Astrocyte of the cerebellum (primary cell): ENCODE measurements at regions not wholly inside any gene's neighbourhood (a gene's known extent, or its start where the extent isn't known, plus 50 kb on each side); places are given as distances from the start of the nearest gene placed in this dataset.

Experiments
- DNase-seq: peaks from one replicate; pipeline ENCODE4 v3.0.0-alpha.2; 2011; ENCODE audit warnings: low read depth
- H3K4me3 ChIP-seq: 2 replicates; pipeline ENCODE4 v1.5.1; 2011; ENCODE audit warnings: mild to moderate bottlenecking, low read depth, low read length, moderate library complexity
- in situ Hi-C: cut with HindIII; loops from 2 replicates; pipeline ENCODE4 v1.10.0; 2017; ENCODE audit warnings: low sequenced_read_pairs
- TF ChIP-seq, protein P1 (sequence below): IDR thresholded peaks from 2 replicates; pipeline ENCODE4 v1.5.1; 2012; ENCODE audit warnings: low read length, low read depth, moderate library complexity, mild to moderate bottlenecking; ENCODE audit errors: missing control alignments

DNA sequence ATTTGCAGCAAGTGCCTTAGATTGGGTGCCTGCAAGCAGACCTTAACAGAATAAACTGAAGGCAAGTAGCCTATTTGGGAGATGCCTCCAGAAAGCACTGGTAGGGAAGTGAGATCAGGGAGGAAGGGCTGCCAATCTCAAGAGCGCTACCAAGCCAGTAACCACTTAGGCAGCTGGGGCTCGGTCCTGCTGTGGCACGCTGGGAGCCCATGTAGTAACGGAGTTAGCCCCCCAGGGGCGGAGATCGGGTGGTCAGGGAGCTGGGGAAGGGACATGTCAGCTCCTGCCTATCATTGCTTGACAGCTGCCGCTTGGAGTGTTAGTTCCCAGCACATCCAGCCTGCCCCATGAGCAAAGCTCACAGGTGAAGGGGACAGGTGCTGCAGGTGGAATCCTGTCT, 127.0 kb downstream of the CEBPB start:
- TF ChIP-seq, protein P1, sequence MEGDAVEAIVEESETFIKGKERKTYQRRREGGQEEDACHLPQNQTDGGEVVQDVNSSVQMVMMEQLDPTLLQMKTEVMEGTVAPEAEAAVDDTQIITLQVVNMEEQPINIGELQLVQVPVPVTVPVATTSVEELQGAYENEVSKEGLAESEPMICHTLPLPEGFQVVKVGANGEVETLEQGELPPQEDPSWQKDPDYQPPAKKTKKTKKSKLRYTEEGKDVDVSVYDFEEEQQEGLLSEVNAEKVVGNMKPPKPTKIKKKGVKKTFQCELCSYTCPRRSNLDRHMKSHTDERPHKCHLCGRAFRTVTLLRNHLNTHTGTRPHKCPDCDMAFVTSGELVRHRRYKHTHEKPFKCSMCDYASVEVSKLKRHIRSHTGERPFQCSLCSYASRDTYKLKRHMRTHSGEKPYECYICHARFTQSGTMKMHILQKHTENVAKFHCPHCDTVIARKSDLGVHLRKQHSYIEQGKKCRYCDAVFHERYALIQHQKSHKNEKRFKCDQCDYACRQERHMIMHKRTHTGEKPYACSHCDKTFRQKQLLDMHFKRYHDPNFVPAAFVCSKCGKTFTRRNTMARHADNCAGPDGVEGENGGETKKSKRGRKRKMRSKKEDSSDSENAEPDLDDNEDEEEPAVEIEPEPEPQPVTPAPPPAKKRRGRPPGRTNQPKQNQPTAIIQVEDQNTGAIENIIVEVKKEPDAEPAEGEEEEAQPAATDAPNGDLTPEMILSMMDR = no peak
- no peak for DNase-seq
- in situ Hi-C loops = no loop called here
- no peak overlapping the region for H3K4me3 ChIP-seq

DNA sequence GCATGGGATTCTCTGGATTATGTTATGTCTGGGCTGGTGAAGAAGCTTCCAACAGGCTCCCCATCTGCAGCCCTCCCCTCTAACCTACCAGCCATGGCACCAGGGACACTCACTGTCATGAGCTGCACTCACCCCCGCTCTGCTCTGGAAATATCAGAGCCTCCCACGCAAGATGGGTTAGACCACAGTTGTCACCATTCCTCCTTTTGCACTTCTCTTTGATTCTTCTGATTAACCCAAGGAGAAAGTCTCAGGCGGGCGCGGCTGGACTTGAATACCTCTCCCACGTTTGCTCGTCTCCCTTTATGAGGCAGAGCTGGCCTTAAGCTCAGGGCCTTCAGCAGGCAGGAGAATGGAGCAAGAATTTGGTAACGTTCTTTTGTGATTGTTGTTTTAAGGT, 128.1 kb downstream of the CEBPB start:
- no peak for DNase-seq
- in situ Hi-C loops = no loop called here
- no peak overlapping the region for H3K4me3 ChIP-seq
- TF ChIP-seq, protein P1 = no peak

DNA sequence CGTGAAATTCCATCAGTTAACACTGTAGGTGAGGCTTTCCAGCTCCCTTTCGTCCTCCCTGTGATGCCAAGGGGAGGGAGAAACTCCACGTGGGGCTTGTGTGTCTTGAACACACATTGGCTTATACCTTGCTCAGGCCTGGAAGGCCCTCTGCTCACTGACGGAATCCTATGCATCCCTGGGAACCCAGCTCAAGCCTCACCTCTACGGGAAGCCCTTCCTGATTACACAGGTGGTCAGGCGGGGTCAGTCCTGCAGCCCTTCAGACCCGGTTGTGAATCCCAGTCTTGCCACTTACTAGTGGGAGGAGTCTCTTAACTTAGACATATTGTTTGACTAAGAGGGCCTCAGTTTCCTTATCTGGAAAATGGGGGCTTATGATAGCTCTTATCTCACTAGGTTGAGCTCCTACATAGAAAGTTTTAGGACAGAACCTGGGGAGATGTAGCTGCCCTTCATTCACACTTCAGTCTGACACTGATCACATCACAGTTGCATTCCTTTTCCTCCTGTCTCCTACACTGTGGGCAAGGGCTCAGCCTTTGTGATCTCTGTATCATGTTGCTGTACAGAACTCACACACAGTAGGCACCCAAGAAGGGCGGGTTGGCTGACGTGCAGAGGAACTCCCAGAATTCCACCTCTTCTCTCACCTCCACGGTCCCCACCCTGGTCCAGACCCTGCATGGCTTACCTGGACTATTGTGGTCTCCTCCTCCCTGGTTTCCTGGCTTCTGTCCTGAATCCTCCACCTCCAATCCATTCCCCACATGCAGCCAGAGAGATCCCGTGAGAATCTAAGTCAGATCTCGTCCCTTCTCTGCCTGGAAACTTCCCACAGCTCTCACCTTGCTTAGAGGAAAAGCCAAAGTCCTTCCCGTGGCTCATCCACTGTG, 129.6 kb downstream of the CEBPB start:
- in situ Hi-C loops = loop anchor here (5.0 kb wide), 1 partner anchor 97 kb away; no protein-coding TSS in a partner anchor
- TF ChIP-seq, protein P1 = no peak
- DNase-seq = no peak
- H3K4me3 ChIP-seq = peak overlapping the region; percentile 34

DNA sequence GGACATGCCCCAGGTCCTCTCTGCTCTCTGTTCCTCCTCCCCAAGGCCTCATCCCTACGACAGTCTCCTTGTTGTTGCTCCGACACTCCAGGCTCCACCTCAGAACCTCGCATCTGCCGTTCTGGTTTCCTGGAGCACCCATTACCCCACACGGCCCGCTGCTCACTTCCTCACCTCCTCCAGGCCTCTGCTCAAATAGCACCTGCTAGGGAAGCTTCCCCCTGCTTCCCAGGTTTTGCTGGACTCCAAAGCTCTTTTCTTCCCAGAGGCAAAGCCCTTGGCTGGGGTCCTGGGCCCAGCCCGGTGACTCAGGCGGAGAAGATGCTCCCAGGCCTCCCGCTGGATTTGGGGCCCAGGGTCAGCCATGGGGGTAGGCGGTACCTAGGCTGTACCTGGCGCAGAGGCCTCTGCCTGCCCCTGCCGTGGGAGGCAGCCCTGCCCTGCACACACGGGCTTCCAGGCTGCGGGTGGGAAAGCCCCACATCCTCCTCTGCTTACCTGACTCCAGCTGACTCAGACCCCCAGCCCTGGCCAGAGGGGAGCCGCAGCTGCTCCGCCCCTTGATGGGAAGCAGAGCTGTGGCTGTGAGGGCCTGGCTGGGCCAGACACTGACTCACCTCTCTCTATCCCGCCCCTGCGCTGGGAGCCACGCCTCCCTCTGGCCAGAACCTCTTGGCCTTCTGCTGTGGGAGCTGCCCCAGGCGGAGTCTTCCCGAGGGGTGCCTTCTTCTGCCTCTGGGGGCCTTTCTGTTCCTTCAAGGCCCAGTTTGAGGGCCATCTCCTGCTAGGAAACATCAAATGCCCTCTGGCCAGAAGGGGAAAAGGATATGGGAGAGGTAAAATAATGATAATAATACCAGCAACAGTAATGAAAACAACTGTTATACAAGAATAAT, 130.5 kb downstream of the CEBPB start:
- H3K4me3 ChIP-seq = peak overlapping the region; percentile 34
- peak; percentile 91 for DNase-seq
- in situ Hi-C loops = loop anchor here (5.0 kb wide), 1 partner anchor 96 kb away; no protein-coding TSS in a partner anchor
- TF ChIP-seq, protein P1 = no peak

DNA sequence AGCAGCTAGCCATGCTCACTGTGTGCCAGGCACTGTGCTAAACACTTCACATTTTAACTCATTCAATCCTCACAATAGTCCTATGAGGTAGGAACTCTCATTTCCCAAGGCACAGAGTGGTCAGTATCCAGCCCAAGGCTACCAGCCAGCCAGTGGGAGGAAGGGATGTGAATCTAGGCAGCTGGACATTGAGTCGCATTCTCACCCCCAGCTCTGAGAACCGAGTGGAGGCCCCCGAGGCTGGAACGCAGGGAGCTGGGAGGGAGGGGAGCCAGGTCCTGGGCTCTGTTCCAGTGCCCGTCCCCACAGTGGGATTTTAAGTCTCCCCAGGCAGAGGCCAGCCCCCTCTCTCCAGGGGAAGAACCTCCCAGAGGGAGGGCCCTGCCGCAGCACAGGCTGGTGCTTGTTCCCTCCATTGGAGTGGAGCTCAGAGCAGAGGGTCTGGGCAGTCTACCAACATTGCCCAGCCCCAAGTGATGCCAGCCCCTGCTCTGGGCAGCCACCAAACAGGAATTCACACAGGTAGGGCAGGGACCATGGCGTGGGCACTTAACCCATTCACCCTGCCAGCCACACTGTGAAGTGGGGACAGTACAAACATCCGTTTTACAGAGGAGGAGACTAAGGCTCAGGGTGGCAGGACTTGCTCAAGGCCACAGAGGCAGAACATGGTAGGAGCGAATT, 131.3 kb downstream of the CEBPB start:
- in situ Hi-C loops = loop anchor here (5.0 kb wide), 1 partner anchor 95 kb away; no protein-coding TSS in a partner anchor
- H3K4me3 ChIP-seq = no peak overlapping the region
- TF ChIP-seq, protein P1 = no peak
- no peak for DNase-seq

DNA sequence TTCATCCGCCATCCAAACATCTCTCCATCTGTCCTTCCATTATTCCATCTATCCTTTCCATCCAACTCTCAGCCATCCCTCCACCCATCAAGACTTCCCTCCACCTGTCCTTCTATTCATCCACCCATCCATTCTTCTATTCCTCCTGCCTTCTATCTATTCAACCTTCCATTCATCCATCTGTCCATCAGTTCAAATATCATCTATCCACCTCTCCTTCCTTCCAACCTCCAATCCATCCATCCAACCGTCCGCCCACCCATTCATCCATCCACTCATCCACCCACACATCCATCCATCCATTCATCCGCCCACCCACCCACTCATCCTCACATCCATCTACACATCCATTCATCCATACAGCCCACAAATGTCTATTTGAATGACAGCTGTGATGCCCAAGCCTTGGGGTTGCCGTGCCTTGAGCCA, 132.1 kb downstream of the CEBPB start:
- H3K4me3 ChIP-seq = no peak overlapping the region
- TF ChIP-seq, protein P1 = no peak
- in situ Hi-C loops = loop anchor here (5.0 kb wide), 1 partner anchor 95 kb away; no protein-coding TSS in a partner anchor
- DNase-seq = no peak
